ENCODE measurements at regions not wholly inside any gene's neighbourhood (a gene's known extent, or its start where the extent isn't known, plus 50 kb on each side); places are given as distances from the start of the nearest gene placed in this dataset.
"Not testable (repeated sequence)": the region's sequence is repeated elsewhere in the genome, so short reads cannot be mapped to it uniquely, and the experiment has no call there.

- DNase-seq = peak in 1 of 2 experiments; percentile 60
- POLR2A ChIA-PET (ENCODE audit: unreplicated experiment) = interaction anchor here (0.5 kb wide), 2 partner anchors 364 to 392 kb away, joined by 3 to 4 read pairs; no protein-coding TSS in a partner anchor
- peaks cover 6% of the 10 kb centered on the region for H3K36me3 ChIP-seq (ENCODE audit: low read depth)
Observed at GRCh38 chr7:149625340-149625946, 127.8 kb upstream of the ZNF746 start.

DNA sequence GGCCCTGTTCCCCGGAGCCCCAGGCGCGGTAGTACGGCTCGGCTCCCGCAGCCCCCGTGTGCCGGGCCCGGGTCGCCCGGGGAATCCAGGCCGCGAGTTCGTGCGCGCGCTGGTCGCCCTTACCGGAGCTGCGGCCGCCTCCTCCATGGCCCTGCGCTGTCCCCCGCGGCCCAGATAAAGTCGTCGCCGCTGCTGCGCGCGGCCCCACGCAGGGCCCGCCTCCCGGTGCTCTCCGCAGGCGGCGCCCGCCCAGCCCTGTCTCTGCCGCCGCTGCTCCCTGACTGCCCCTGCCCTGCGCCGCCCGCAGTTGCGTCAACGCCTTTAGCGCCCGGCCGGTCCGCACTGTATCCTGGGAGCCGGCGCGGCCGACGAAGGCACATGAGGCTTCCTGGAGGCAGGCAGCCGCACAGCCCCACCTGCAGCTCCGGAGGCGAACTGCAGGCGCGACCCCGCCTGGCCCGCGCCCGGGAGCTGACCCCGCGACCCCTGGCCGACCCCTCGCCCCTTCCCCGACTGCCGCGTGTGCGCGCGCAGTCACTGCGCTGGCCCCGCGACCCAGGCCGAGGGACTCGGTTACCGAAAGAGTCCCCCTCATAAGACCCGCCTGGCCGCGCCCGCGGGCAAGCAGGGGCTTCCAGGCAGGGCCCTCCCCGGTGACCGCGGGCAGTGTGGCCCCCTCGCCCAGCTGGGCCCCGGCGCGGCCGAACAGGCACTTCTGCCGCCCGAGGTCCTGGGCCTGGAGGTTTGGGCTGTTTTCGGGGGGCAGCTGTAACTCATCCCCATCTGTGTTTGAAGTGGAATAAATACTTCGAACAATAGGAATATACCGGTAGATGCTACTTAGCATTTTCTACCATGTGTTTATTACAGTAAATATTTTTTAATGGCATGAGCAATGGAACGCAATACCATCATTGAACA lies 127.1 kb upstream of the ZNF746 start:
- Histone ChIP-seq H3K79me2 (ENCODE audit: low read depth) (peaks cover 28% of the 10 kb centered on the region), H3K9me3 (ENCODE audit: insufficient read depth, low read depth) (no peaks in the 10 kb centered on the region), H3K4me3 (peak overlapping the region; percentile 89), H3K4me2 (peak overlapping the region; percentile 94), H3K27me3 (ENCODE audit: insufficient read depth, low read depth) (peaks cover 11% of the 10 kb centered on the region), H3K36me3 (ENCODE audit: low read depth) (peaks cover 14% of the 10 kb centered on the region), H4K20me1 (ENCODE audit: insufficient read depth) (peaks cover 29% of the 10 kb centered on the region), H3K27ac (0 out of 2 replicates have a peak overlapping the region, but pooled peaks have one; percentile 33), H3K9me2 (ENCODE audit: insufficient read depth) (no peaks in the 10 kb centered on the region), H3F3A (ENCODE audit: insufficient read depth, low read depth) (peaks cover 3% of the 10 kb centered on the region; the same call in 1 of the 2 replicates), H2AFZ (peak overlapping the region; percentile 99), H3K4me1 (replicated peaks; ENCODE audit: insufficient read depth) (peaks cover 21% of the 10 kb centered on the region)
- DNase-seq = peak; percentile 85 to 96
- no TSS peak for BruUV-seq (replicated peaks)
- TF ChIP-seq EZH2 (IDR thresholded peaks at IDR 0.05; ENCODE audit: low read depth) (no peak), CTCF (conservative IDR thresholded peaks at IDR 0.05) (peak; percentile 91)
- POLR2A ChIA-PET (ENCODE audit: unreplicated experiment) = interaction anchor here (0.5 kb wide), 2 partner anchors 363 to 391 kb away, joined by 3 to 4 read pairs; no protein-coding TSS in a partner anchor
- intact Hi-C loops (cut with micrococcal nuclease; ENCODE audit: unreplicated experiment) = loop anchor here (1.0 to 10.0 kb wide), 6 partner anchors 90 to 640 kb away; partner anchors contain the start of genes ATP6V0E2, ZNF746 and ZNF783
- CTCF ChIA-PET = interaction anchor here (0.7 kb wide), 1 partner anchor 20 kb away, joined by 7 read pairs; no protein-coding TSS in a partner anchor

More at GRCh38 chr7:149625340-149625946, 127.8 kb upstream of the ZNF746 start:
- intact Hi-C loops (cut with micrococcal nuclease; ENCODE audit: unreplicated experiment) = loop anchor here (2.0 to 10.0 kb wide), 4 partner anchors 89 to 641 kb away; partner anchors contain the start of gene ATP6V0E2
- Histone ChIP-seq H3K4me2 (peak overlapping the region; percentile 94), H3K27me3 (ENCODE audit: insufficient read depth, low read depth) (peaks cover 19% of the 10 kb centered on the region), H3F3A (ENCODE audit: insufficient read depth, low read depth) (peaks cover 3% of the 10 kb centered on the region; the same call in 1 of the 2 replicates), H3K9me2 (ENCODE audit: insufficient read depth) (no peaks in the 10 kb centered on the region), H4K20me1 (ENCODE audit: insufficient read depth) (peaks cover 28% of the 10 kb centered on the region), H3K9me3 (ENCODE audit: insufficient read depth, low read depth) (no peaks in the 10 kb centered on the region), H3K4me3 (peak overlapping the region; percentile 89), H3K79me2 (ENCODE audit: low read depth) (peaks cover 28% of the 10 kb centered on the region), H2AFZ (peak overlapping the region; percentile 99), H3K4me1 (replicated peaks; ENCODE audit: insufficient read depth) (peaks cover 21% of the 10 kb centered on the region), H3K27ac (no peak overlapping the region)
- no TSS peak for BruUV-seq (replicated peaks)
- CTCF ChIA-PET = interaction anchor here (0.6 to 1.1 kb wide), 3 partner anchors 45 to 642 kb away, joined by 3 to 8 read pairs (median 3); no protein-coding TSS in a partner anchor
- no peak for TF ChIP-seq EZH2 (IDR thresholded peaks at IDR 0.05; ENCODE audit: low read depth)
- peak; percentile 56 for TF ChIP-seq CTCF (conservative IDR thresholded peaks at IDR 0.05)

DNA sequence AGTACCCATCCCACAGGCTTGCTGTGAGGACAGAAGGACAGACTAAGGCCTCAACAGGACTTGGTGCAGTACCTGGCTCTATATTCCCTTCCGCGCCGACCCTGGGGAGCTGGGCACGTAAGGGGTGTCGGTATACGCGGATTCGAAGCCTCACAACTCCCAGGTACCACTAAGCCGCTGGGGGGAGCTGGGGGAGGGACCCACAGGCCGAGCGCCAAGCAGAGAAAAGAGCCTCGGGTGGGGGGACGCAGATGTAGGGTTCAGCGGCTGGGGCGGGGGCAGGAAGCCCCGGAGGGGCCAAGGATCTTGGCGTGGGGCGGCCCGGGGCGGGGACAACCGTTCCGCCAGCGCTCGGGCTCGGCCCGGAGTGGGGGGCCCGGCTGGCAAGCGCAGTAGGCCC lies 126.4 kb upstream of the ZNF746 start:
- Histone ChIP-seq H2AFZ (peak overlapping the region; percentile 99), H3K4me1 (replicated peaks; ENCODE audit: insufficient read depth) (peaks cover 21% of the 10 kb centered on the region), H3K36me3 (ENCODE audit: low read depth) (peaks cover 19% of the 10 kb centered on the region), H3K4me2 (peak overlapping the region; percentile 94), H3K27ac (no peak overlapping the region), H3K79me2 (ENCODE audit: low read depth) (peaks cover 28% of the 10 kb centered on the region), H3K27me3 (ENCODE audit: insufficient read depth, low read depth) (0 out of 2 replicates have a peak, but pooled peaks cover 4% of the 10 kb centered on the region), H4K20me1 (ENCODE audit: insufficient read depth) (peaks cover 29% of the 10 kb centered on the region), H3F3A (ENCODE audit: insufficient read depth, low read depth) (peaks cover 3% of the 10 kb centered on the region; the same call in 1 of the 2 replicates), H3K9me2 (ENCODE audit: insufficient read depth) (no peaks in the 10 kb centered on the region), H3K9me3 (ENCODE audit: insufficient read depth, low read depth) (no peaks in the 10 kb centered on the region), H3K4me3 (peak overlapping the region; percentile 89)
- intact Hi-C loops (cut with micrococcal nuclease; ENCODE audit: unreplicated experiment) = loop anchor here (1.0 to 10.0 kb wide), 6 partner anchors 91 to 639 kb away; partner anchors contain the start of genes ATP6V0E2, ZNF746 and ZNF783
- POLR2A ChIA-PET (ENCODE audit: unreplicated experiment) = interaction anchor here (0.9 kb wide), 1 partner anchor 239 kb away, joined by 7 read pairs; no protein-coding TSS in a partner anchor
- no TSS peak for BruUV-seq (replicated peaks)
- no peak for TF ChIP-seq CTCF (conservative IDR thresholded peaks at IDR 0.05)
- TF ChIP-seq EZH2 (IDR thresholded peaks at IDR 0.05; ENCODE audit: low read depth) = no peak
- CTCF ChIA-PET = interaction anchor here (0.7 kb wide), 1 partner anchor 19 kb away, joined by 7 read pairs; no protein-coding TSS in a partner anchor
- DNase-seq = peak in 1 of 2 experiments; percentile 33

DNA sequence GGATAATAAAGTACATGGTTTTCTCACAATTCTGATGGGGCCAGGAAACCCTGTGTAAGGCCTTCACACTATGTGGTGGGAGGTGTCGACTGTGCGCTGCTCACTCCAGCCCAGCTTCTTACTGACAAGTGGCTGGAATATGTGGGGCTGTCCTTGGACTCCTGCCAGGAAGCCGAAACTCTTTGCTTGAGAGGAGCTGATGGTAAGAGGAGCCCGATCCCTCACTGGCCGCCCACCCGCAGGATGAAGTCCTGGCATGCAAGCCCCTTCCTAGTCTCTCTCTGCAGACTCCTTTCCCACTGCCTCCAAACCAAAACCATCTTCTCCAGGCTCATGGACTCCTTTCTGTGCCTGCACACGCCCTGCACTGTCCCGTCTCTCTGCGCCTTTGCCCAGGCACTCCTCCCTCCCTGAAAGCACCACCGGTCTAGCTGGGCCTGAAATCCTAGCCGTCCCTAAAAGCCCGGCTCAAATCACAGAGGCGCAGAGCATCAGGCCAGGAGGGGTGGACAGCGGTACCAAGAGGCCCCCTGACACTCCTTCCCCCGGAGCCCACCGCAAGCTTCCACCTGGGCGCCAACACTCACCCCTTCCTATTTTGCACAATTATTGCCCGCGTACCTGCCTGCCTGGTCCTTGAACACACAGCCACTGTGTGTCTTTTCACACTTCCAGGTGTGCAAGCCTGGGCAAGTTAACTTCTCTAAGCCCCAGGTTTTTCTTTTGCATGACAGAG lies 125.8 kb upstream of the ZNF746 start:
- not testable (repeated sequence) for H3F3A ChIP-seq (ENCODE audit: insufficient read depth, low read depth); H3K27ac ChIP-seq; H3K27me3 ChIP-seq (ENCODE audit: insufficient read depth, low read depth); H3K9me3 ChIP-seq (ENCODE audit: insufficient read depth, low read depth); H3K9me2 ChIP-seq (ENCODE audit: insufficient read depth)
- DNase-seq = peak in 1 of 2 experiments; percentile 47
- peak overlapping the region; percentile 99 for H2AFZ ChIP-seq
- CTCF ChIA-PET = interaction anchor here (0.7 kb wide), 1 partner anchor 19 kb away, joined by 7 read pairs; no protein-coding TSS in a partner anchor
- POLR2A ChIA-PET (ENCODE audit: unreplicated experiment) = interaction anchor here (0.7 to 0.9 kb wide), 2 partner anchors 152 to 238 kb away, joined by 6 to 7 read pairs; no protein-coding TSS in a partner anchor
- H3K36me3 ChIP-seq (ENCODE audit: low read depth) = peaks cover 19% of the 10 kb centered on the region
- peak overlapping the region; percentile 89 for H3K4me3 ChIP-seq
- H4K20me1 ChIP-seq (ENCODE audit: insufficient read depth) = peaks cover 29% of the 10 kb centered on the region
- peaks cover 21% of the 10 kb centered on the region for H3K4me1 ChIP-seq (replicated peaks; ENCODE audit: insufficient read depth)
- BruUV-seq (replicated peaks) = TSS peak; percentile 33
- H3K4me2 ChIP-seq = peak overlapping the region; percentile 94
- intact Hi-C loops (cut with micrococcal nuclease; ENCODE audit: unreplicated experiment) = loop anchor here (5.0 to 10.0 kb wide), 4 partner anchors 91 to 639 kb away; partner anchors contain the start of genes ATP6V0E2 and ZNF746
- H3K79me2 ChIP-seq (ENCODE audit: low read depth) = peaks cover 28% of the 10 kb centered on the region
